GM19351 (cell line): ENCODE measurements at regions not wholly inside any gene's neighbourhood (a gene's known extent, or its start where the extent isn't known, plus 50 kb on each side); places are given as distances from the start of the nearest gene placed in this dataset.

Experiments
- ATAC-seq: cut with Tn5 transposase; IDR thresholded peaks from one replicate; pipeline ENCODE4 v1.9.1; 2021; ENCODE audit warnings: mild to moderate bottlenecking, moderate library complexity; ENCODE audit not compliant: unreplicated experiment

GRCh38 chr12:107973950-107974349 lies 155.1 kb upstream of the WSCD2 start:
- ATAC-seq = no peak

DNA sequence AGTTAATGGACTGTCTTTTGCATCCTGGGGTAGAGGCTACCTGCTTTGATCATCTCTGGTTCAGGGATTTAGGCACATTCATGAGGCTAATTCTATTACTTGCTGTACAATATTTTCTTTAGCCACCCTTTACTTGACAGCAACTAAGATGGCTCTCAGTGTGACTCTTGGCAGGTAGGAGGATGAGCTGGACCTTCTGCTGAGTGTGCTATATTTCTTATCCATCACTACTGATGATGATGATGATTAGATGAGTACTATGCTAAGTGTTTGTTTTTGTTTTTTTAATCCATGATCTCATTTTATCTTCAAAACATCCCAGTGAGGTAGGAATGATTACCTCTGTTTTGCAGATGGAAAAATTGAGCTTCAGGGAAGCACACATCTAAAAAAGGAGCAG lies 152.8 kb upstream of the WSCD2 start:
- ATAC-seq = no peak

- ATAC-seq = no peak
Measured at GRCh38 chr12:107978201-107978600, 150.9 kb upstream of the WSCD2 start.

DNA sequence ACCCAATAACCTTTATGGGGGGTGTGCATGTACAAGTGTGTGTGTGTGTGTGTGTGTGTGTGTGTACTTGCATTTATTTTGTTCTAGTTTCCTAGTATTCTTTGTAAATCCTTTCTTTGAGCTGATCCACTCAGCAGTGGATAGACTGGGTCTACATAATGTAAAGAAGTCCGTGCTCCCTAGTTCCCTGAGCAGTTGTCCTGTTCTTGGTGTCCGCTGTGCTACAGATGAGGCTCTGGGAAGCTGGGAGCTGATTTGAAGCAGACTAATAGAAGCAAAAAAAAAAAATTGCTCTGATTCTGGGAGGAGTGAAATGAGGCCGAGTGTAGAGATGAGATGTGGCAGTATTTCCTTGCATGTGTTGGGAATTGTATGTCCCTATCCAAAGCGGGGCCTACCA lies 150.4 kb upstream of the WSCD2 start:
- ATAC-seq = no peak

DNA sequence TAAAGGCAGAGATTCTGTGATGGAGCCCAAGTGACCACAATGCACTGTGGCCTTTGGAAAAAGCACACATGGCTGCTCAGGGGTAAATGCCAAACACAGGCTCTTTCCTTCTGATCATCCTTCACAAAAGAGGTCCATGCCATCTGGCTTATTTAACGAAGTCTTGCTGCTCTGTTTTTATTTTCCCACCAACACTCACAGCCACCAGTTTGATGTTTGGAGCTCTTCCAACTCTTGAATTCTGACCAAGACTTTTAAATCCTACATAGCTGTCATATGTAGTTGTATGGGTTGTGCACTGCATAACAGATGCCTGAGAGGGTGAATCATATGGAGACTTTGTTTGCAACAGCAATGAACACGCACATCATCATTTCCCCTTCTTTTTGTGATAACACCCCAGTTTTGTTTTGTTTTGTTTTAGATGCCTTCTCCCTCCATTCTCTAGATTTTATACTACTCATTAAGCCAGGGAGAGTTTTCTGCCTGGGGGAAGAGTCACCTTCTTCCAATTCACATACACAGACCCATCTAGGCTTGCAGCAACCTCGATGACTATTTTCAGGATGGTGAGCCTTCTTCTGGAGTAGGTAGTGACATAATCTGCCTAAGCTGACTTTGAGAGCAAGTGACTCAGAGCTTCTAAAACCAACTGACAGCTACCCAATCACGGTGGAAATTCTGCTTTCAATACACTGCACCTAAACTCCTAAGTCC lies 145.2 kb upstream of the WSCD2 start:
- ATAC-seq = no peak

DNA sequence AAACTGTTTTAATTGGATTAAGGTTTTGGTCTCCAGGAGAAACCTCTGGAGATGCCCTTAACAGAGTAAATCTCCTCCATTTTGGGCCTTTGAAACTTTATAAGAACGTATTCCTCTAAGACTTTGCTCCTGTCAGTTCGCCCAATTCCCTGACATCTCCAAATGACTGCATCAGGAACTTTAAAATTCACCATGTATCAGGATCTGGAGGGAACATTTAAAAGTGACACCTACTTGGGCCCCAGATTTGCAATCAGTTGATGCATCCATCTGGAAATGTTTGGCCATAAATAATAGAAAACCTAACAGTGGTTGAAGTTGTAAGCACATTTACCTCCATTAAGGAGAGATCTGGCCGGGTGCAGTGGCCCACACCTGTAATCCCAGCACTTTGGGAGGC lies 144.1 kb upstream of the WSCD2 start:
- ATAC-seq = no peak

GRCh38 chr12:107986183-107986582 lies 142.9 kb upstream of the WSCD2 start:
- no peak for ATAC-seq

GRCh38 chr12:107990325-107990724 lies 138.8 kb upstream of the WSCD2 start:
- no peak for ATAC-seq

- ATAC-seq = no peak
Measured at GRCh38 chr12:107992029-107992428, 137.1 kb upstream of the WSCD2 start.

- no peak for ATAC-seq
Measured at GRCh38 chr12:107992870-107993451, 136.1 kb upstream of the WSCD2 start.

DNA sequence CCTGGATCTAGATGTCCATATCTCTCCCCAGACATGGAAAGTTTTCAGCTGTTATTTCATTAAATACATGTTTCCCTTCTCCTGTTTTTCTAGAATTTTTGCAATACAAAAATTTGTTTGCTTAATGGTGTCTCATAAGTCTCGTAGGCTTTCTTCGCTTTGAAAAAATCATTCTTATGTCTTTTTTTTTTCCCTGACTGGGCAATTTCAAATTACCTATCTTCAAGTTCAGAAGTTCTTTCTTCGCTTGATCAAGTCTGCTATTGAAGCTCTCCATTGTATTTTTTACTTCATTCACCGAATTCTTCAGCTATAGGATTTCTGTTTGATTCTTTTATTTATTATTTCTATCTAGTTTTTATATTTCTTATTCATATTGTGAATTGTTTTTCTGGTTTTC lies 130.2 kb upstream of the WSCD2 start:
- no peak for ATAC-seq

DNA sequence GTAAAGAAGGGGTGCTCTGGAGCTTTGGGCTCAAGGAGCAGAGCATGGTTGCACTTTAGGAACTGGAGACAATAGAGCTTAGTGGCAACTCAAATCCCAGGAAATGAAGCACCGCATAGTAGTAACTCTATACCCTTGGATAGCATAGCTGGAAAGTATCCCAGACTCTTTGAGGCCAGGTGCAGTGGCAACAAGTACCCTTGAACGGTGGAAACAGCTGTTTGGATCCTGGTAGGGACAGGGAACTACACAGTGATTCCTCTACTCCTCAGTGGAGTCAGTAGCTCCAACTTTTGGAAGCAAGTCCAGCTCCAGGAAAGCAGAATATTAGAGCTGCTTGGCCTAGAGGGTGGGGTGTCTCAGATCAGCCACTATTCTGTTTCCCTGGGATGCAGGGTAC lies 129.0 kb upstream of the WSCD2 start:
- no peak for ATAC-seq

GRCh38 chr12:108004319-108004718 lies 124.8 kb upstream of the WSCD2 start:
- no peak for ATAC-seq

DNA sequence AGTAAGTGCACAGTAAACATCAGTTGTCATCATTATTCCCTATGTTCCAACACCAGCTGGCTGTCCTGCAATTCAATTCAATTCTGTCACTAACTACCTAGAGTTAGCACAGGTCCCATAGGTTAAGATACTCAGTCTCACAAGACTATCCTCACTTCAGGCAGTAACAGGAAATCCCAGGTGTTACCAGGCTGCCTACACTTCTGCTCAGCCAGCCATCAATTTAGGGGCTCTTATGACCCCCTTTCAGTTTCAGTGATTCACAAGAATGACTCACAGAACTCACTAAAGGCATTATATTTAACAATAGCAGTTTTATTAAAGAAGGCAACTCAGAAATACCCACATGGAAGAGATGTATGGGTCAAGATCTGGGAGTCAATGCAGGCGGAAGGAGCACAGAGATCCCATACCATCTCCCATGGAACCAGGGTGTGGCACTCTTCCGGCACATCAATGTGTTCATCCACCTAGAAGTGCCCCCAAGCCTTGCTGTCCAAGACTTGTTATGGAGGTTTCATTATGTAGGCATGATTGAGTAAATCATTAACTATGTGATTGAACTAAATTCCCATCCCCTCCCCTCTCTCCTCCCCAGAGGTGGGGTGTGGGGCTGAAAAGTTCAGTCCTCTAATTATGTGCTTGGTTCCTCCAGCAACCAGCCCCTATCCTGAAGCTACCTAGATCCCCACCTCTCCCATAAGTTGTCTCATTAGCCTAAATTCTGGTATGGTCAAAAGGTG lies 120.8 kb upstream of the WSCD2 start:
- ATAC-seq = no peak

DNA sequence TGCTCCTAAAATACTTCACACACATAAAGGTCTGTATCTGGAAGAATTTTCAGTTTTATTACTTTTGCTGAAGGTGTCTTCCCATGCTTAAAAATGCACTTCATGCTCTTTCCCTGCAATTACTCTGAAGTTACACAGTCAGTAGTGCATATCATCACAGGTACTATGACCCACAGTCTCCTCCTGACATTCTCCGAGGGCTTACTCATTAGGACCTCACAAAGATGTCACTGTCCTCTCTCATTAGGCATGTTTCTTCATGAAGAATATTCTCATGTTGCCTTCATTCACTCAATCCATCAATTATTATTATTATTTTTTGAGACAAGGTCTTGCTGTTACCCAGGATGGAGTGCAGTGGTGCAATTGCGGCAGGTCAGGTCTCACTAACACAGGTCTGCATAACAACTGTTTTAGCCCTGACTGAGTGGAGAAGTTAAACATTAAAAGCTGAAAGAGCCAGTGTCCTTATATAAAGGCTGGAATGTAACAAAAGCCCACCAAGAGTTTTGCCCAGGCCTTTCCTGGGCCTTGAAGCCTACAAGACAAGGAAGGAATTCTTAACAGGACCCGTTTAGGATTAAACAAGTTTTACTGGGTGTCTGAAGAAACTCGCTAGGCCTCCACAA lies 119.5 kb upstream of the WSCD2 start:
- no peak for ATAC-seq

DNA sequence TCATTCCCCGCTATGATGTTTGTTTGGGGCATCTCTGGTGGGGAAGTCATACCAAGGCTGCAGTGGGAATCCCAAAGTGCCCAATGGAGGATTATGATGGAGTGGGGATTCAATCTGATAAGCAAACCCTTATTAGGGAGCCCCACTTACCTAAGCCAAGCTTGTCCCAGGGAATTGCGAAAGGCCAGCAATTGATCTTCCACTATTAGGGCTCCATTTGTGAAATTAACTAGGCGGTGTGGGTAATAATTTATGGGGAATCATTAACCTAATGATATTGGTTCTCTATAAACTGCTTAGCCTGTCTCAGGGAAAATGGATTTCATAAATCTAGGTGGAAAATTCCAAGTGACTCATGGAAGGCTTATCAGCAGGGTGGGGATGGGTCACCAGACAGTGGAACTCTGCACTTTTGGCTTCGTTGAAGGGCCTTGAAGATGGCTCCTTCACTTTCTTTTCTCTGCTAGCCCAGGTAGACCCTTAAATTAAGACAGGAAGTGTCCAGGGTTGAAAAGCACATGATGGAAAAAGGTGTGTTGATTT lies 113.0 kb upstream of the WSCD2 start:
- no peak for ATAC-seq

GRCh38 chr12:108017472-108018057 lies 111.5 kb upstream of the WSCD2 start:
- no peak for ATAC-seq

- ATAC-seq = no peak
Measured at GRCh38 chr12:108019862-108020261, 109.2 kb upstream of the WSCD2 start.

DNA sequence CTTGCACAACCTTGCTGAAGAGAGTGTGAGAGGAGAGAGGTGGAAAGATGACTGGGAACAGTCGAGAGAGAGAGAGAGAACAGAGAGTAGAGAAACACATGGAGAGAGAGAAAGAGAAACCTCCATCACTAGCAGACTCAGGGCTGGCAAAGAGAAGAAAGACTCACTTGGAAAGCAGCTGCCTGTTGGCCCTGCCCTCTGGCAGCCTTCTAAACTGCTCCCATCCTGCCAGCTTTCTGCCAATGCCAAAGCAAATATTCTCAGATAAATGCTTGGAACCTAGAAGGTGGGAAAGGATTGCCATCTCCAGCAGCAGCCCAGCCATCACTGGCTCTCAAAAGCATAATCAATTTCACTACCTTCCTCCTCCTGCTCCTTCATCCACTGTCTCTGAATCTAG lies 107.9 kb upstream of the WSCD2 start:
- ATAC-seq = no peak

DNA sequence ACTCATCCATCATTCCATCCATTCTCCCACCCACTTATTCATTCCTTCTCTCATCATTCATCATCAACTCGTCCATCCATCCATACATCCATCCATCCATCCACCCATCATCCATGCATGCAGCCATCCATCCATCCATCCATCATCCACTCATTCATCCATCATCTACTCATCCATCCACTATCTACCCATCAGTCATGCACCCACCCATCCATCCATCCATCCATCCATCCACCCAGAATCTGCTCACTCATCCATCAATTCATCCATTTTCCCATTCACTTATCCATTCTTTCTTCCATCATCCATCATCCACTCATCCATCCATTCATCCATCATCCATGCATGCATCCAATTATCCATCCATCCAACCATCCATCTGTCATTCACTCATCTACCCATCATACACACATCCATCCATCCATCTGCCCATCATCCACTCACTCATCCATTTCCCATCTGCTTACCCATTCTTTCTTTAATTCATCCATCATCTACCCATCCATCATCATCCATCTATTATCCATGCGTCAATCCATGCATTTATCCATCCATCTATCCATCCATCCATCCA lies 107.1 kb upstream of the WSCD2 start:
- no peak for ATAC-seq
